ENCODE measurements at regions not wholly inside any gene's neighbourhood (a gene's known extent, or its start where the extent isn't known, plus 50 kb on each side); places are given as distances from the start of the nearest gene placed in this dataset.

- no peak overlapping the region for H2AFZ ChIP-seq (ENCODE audit: low read length)
- no peaks in the 10 kb centered on the region for H3K79me2 ChIP-seq (ENCODE audit: insufficient read depth, low read length)
- no peaks in the 10 kb centered on the region for H3K9me3 ChIP-seq (ENCODE audit: insufficient read depth, low read depth, low read length)
- no peak overlapping the region for H3K9ac ChIP-seq (ENCODE audit: low read depth, low read length, poor library complexity, severe bottlenecking)
- H3K27me3 ChIP-seq (ENCODE audit: insufficient read depth, low read length, poor library complexity, severe bottlenecking), result no peaks in the 10 kb centered on the region
- H3K9me2 ChIP-seq (replicated peaks; ENCODE audit: low read depth, low read length), result no peaks in the 10 kb centered on the region
- no peaks in the 10 kb centered on the region for H3K36me3 ChIP-seq (ENCODE audit: insufficient read depth, low read length)
- H3K4me3 ChIP-seq (ENCODE audit: low read length, poor library complexity, severe bottlenecking), result no peak overlapping the region
- H3F3A ChIP-seq (ENCODE audit: low read depth), result no peaks in the 10 kb centered on the region
- H4K20me1 ChIP-seq (ENCODE audit: insufficient read depth, low read length, poor library complexity, severe bottlenecking), result no peaks in the 10 kb centered on the region
- TF ChIP-seq EZH2phosphoT487 (IDR thresholded peaks at IDR 0.05; ENCODE audit: borderline replicate concordance), result no peak
- no peak for TF ChIP-seq CTCF (conservative IDR thresholded peaks at IDR 0.05; ENCODE audit: low read length)
- H3K4me2 ChIP-seq (ENCODE audit: low read depth, low read length, poor library complexity, severe bottlenecking), result no peak overlapping the region
- H3K4me1 ChIP-seq (ENCODE audit: insufficient read depth, low read length, poor library complexity, severe bottlenecking), result no peaks in the 10 kb centered on the region
Measured at GRCh38 chr21:17673261-17674020, 60.7 kb upstream of the BTG3 start.

GRCh38 chr21:17671733-17672132, 59.0 kb upstream of the BTG3 start:
- Histone ChIP-seq H3K9ac (ENCODE audit: low read depth, low read length, poor library complexity, severe bottlenecking) (no peak overlapping the region), H3F3A (ENCODE audit: low read depth) (no peaks in the 10 kb centered on the region)

GRCh38 chr21:17668479-17669140, 55.9 kb upstream of the BTG3 start:
- TF ChIP-seq EZH2phosphoT487 (IDR thresholded peaks at IDR 0.05; ENCODE audit: borderline replicate concordance) (no peak), CTCF (conservative IDR thresholded peaks at IDR 0.05; ENCODE audit: low read length) (no peak)
- no peaks in the 10 kb centered on the region for H3K79me2 ChIP-seq (ENCODE audit: insufficient read depth, low read length)
- no peaks in the 10 kb centered on the region for H4K20me1 ChIP-seq (ENCODE audit: insufficient read depth, low read length, poor library complexity, severe bottlenecking)
- no peaks in the 10 kb centered on the region for H3K36me3 ChIP-seq (ENCODE audit: insufficient read depth, low read length)
- H3K4me1 ChIP-seq (ENCODE audit: insufficient read depth, low read length, poor library complexity, severe bottlenecking), result peaks cover 6% of the 10 kb centered on the region
- H2AFZ ChIP-seq (ENCODE audit: low read length), result no peak overlapping the region
- H3F3A ChIP-seq (ENCODE audit: low read depth), result no peaks in the 10 kb centered on the region
- no peak overlapping the region for H3K9ac ChIP-seq (ENCODE audit: low read depth, low read length, poor library complexity, severe bottlenecking)
- no peaks in the 10 kb centered on the region for H3K9me3 ChIP-seq (ENCODE audit: insufficient read depth, low read depth, low read length)
- no peak overlapping the region for H3K4me3 ChIP-seq (ENCODE audit: low read length, poor library complexity, severe bottlenecking)
- no peak overlapping the region for H3K4me2 ChIP-seq (ENCODE audit: low read depth, low read length, poor library complexity, severe bottlenecking)
- H3K27me3 ChIP-seq (ENCODE audit: insufficient read depth, low read length, poor library complexity, severe bottlenecking), result no peaks in the 10 kb centered on the region
- no peaks in the 10 kb centered on the region for H3K9me2 ChIP-seq (replicated peaks; ENCODE audit: low read depth, low read length)

More at GRCh38 chr21:17671733-17672132, 59.0 kb upstream of the BTG3 start:
- Histone ChIP-seq H3K79me2 (ENCODE audit: insufficient read depth, low read length) (no peaks in the 10 kb centered on the region), H3K9me2 (replicated peaks; ENCODE audit: low read depth, low read length) (no peaks in the 10 kb centered on the region), H3K27me3 (ENCODE audit: insufficient read depth, low read length, poor library complexity, severe bottlenecking) (no peaks in the 10 kb centered on the region), H2AFZ (ENCODE audit: low read length) (no peak overlapping the region), H3K9me3 (ENCODE audit: insufficient read depth, low read depth, low read length) (no peaks in the 10 kb centered on the region), H3K36me3 (ENCODE audit: insufficient read depth, low read length) (no peaks in the 10 kb centered on the region), H3K4me2 (ENCODE audit: low read depth, low read length, poor library complexity, severe bottlenecking) (no peak overlapping the region), H3K4me1 (ENCODE audit: insufficient read depth, low read length, poor library complexity, severe bottlenecking) (no peaks in the 10 kb centered on the region), H3K4me3 (ENCODE audit: low read length, poor library complexity, severe bottlenecking) (no peak overlapping the region), H4K20me1 (ENCODE audit: insufficient read depth, low read length, poor library complexity, severe bottlenecking) (no peaks in the 10 kb centered on the region)
- TF ChIP-seq EZH2phosphoT487 (IDR thresholded peaks at IDR 0.05; ENCODE audit: borderline replicate concordance) (no peak), CTCF (conservative IDR thresholded peaks at IDR 0.05; ENCODE audit: low read length) (no peak)
